GM12892 (cell line): ENCODE measurements at regions not wholly inside any gene's neighbourhood (a gene's known extent, or its start where the extent isn't known, plus 50 kb on each side); places are given as distances from the start of the nearest gene placed in this dataset.
"Not testable (repeated sequence)": the region's sequence is repeated elsewhere in the genome, so short reads cannot be mapped to it uniquely, and the experiment has no call there.

Experiments
- POLR2A ChIP-seq: IDR thresholded peaks from 2 replicates; pipeline ENCODE4 v1.6.1; 2011; ENCODE audit warnings: low read depth, low read length, control low read depth
- POLR2AphosphoS5 ChIP-seq: IDR thresholded peaks from 2 replicates; pipeline ENCODE4 v1.6.1; 2011; ENCODE audit warnings: low read depth, low read length, control low read depth
- TAF1 ChIP-seq: IDR thresholded peaks from 2 replicates; pipeline ENCODE4 v1.6.1; 2011; ENCODE audit warnings: low read depth, mild to moderate bottlenecking, control low read depth, low read length, borderline replicate concordance

GRCh38 chr2:87252046-87252445, 230.4 kb upstream of the PLGLB1 start:
- TF ChIP-seq POLR2AphosphoS5, TAF1, POLR2A: not testable (repeated sequence)
